KOPT-K1 (cell line): ENCODE measurements at regions not wholly inside any gene's neighbourhood (a gene's known extent, or its start where the extent isn't known, plus 50 kb on each side); places are given as distances from the start of the nearest gene placed in this dataset.
"Not testable (repeated sequence)": the region's sequence is repeated elsewhere in the genome, so short reads cannot be mapped to it uniquely, and the experiment has no call there.

Source experiments
- H3K27ac ChIP-seq: fragments of 200-600 bp; sonication (generic); 2 replicates; pipeline ENCODE4 v1.5.1; 2016; ENCODE audit warnings: antibody characterized with exemption, mild to moderate bottlenecking, low read depth, low read length; ENCODE audit not compliant: poor library complexity, severe bottlenecking
- H3K36me3 ChIP-seq: fragments of 200-600 bp; sonication (generic); 2 replicates; pipeline ENCODE4 v1.5.1; 2017; ENCODE audit warnings: antibody characterized with exemption, mild to moderate bottlenecking, low read length, moderate library complexity; ENCODE audit not compliant: insufficient read depth
- H3K9me3 ChIP-seq: fragments of 200-600 bp; sonication (generic); 2 replicates; pipeline ENCODE4 v1.5.1; 2017; ENCODE audit warnings: antibody characterized with exemption, low read length, mild to moderate bottlenecking; ENCODE audit not compliant: insufficient read depth, poor library complexity, severe bottlenecking

DNA sequence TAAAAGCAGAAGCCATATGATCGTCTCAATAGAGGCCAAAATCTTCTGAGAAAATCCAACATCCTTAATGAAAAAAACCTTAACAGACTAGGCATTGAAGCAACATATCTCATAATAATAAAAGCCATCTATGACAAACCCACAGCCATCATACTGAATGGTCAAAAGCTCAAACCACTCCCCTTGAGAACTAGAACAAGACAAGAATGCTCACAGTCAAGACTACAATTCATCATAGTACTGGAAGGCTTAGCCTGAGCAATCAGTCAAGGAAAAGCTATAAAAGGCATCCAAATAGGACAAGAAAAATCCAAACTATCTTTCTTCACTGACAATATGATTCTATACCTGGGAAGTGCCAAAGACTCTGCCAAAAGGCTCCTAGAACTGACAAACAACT, 2668.2 kb upstream of the PCDH20 start:
- Histone ChIP-seq H3K27ac (no peak overlapping the region), H3K9me3 (no peaks in the 10 kb centered on the region), H3K36me3 (no peaks in the 10 kb centered on the region)

DNA sequence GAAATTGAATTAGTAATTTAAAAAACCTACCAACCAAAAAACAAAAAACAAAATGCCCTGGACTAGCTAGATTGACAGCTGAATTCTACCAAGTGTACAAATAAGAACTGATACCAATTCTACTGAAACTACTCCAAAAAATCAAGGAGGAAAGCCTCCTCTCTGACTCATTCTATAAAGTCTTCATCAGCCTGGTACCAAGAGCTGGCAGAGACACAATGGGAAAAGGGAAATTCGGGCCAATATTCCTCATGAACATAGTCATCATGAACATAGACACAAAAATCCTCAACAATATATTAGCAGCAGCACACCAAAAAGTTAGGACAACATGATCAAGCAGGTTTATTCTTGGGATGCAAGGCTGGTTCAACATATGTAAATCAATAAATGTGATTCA, 2667.7 kb upstream of the PCDH20 start:
- Histone ChIP-seq H3K9me3 (no peaks in the 10 kb centered on the region), H3K27ac (no peak overlapping the region)

DNA sequence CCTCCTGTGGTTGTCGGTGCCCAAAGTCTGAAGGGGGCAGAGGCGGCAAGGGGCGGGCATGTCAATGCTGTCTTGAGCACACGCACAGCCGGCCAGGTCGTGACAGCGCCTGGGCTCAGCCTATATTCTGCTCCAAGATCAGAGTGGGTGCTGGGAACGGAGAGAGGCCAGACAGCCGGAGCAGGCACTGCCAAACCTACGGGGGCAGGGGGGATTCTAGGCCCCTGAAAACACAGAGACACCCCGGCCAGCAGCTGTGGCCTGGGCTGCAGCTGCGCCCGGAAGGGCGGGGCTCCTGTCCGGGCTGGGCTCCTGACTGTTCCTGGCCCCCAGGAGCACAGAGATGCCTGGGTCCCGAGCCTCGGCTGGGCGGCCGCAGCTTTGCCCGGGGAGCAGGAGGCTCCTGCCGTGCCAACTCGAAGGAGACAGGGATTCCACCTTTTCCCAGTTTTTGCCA, 2662.9 kb upstream of the PCDH20 start:
- Histone ChIP-seq H3K9me3 (no peaks in the 10 kb centered on the region), H3K36me3 (no peaks in the 10 kb centered on the region), H3K27ac (no peak overlapping the region)

More for the DNA sequence above, 2667.7 kb upstream of the PCDH20 start:
- H3K36me3 ChIP-seq = no peaks in the 10 kb centered on the region

DNA sequence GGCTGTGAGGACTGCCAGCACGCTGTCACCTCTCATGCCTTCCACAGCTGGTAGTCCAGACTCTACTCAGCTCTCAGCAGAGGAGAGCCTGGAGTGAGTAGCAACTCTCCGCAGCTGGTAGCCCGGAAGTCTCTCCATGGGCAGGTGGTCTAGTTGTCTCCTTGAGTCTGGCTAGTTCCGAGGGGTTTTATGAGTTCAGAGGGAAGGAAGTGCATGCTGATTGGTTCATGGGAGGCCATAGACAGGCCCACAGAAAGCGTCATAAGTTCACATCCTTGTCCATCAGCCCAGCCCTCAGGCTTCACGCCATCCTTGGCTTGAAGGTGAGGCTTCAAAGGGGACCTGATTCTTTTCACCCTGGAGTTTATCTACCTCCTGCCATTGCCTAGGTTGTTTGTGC, 2662.4 kb upstream of the PCDH20 start:
- no peaks in the 10 kb centered on the region for H3K36me3 ChIP-seq
- no peaks in the 10 kb centered on the region for H3K9me3 ChIP-seq
- H3K27ac ChIP-seq = no peak overlapping the region

- H3K27ac ChIP-seq, H3K9me3 ChIP-seq: not testable (repeated sequence)
These were observed 2661.6 kb upstream of the PCDH20 start for GRCh38 chr13:64077132-64077835.

DNA sequence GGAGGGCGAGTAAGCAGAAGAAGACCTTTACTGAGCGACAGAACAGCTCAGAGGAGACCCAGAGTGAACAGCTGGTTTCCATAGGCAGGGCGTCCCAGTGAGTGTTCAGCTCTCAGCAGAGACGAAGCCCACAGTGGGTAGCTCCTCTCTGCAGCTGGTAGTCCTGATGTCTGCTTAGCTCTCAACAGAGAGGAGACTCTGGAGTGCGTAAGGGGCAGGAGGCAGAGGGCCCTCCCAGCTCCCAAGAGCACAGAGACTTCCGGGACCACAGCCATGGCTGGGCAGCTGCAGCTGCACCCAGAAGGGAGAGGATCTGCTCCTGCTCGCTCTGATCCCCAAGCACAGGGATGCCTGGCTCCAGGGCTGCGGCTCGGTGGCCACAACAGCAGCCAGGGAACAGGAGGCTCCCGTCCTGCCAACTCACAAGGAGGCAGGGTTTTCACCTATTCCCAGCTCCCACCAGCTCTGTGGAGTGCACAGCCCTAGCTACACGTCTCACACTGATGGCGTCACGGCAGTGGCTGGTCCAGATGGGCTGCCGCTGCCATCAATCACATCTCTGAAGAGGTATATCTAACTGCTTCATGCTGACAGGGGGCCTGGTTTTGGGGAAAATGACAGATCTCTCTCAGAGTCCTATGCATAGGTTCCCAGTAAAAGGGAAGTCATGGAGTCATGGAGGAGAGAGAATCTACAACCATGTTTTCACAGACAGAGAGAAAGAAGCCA, 2660.1 kb upstream of the PCDH20 start:
- Histone ChIP-seq H3K9me3 (no peaks in the 10 kb centered on the region), H3K27ac (no peak overlapping the region), H3K36me3 (no peaks in the 10 kb centered on the region)

More at GRCh38 chr13:64077132-64077835, 2661.6 kb upstream of the PCDH20 start:
- not testable (repeated sequence) for H3K36me3 ChIP-seq

- H3K36me3 ChIP-seq = no peaks in the 10 kb centered on the region
- no peak overlapping the region for H3K27ac ChIP-seq
- no peaks in the 10 kb centered on the region for H3K9me3 ChIP-seq
These were observed 2659.4 kb upstream of the PCDH20 start for GRCh38 chr13:64074971-64075474.

DNA sequence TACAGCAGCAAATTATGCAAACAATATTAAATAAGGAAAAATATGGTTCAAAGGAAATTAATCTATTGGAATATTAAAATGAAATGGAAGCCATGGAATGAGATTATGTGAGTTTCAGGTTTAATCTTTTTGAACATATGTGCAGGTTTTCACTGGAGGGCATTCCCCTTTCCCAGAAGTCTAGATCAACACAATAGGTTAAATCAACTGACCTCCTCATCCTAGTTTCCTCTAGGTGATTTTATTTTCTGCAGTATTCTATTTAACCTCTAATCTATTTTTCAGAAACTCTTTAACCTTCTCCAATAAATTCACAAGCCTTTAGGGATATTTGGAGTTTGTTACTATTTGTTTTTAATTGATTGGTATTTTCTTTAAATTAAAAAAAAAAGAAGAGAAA, 2657.6 kb upstream of the PCDH20 start:
- no peaks in the 10 kb centered on the region for H3K9me3 ChIP-seq
- H3K36me3 ChIP-seq = no peaks in the 10 kb centered on the region
- H3K27ac ChIP-seq = no peak overlapping the region

- Histone ChIP-seq H3K9me3 (no peaks in the 10 kb centered on the region), H3K27ac (no peak overlapping the region), H3K36me3 (no peaks in the 10 kb centered on the region)
These were observed 2655.7 kb upstream of the PCDH20 start for GRCh38 chr13:64071352-64071751.

DNA sequence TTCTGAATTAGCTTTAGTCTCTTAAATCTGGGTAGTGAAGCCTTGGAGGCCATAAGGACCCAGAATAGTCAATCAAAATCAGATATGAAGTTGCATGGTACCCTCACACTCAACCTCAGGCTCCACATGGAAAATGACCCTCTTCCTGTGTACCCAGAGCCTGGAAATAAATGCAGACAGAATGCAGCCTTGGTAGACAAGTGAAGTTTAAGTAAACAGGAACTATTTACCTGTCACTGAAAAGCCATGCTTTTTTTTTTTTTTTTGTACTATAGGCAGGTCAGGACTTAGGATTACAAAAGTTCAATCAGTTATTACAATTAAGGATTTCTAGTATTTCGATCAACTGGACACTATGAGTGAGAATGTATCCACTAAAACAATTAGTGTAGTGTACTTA, 2654.2 kb upstream of the PCDH20 start:
- Histone ChIP-seq H3K27ac (no peak overlapping the region), H3K36me3 (no peaks in the 10 kb centered on the region), H3K9me3 (no peaks in the 10 kb centered on the region)

DNA sequence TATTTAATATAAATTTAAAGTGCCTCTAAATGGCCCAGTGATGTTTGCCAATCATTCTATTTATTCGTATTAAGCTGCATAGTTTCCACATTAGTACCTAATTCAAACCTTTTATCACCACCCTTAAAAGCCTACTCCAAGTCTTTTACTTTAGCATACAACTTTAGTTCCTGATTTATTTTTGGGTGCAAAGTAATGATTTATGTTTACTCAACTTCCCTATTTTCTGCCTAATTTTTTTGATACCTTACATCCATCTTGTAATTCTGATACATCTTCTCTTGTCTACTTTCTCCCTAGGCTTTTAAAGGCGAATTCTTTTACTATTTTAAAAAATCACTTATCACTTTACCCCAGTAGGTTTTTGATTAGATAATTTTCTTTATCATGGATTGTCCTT, 2651.1 kb upstream of the PCDH20 start:
- Histone ChIP-seq H3K36me3 (no peaks in the 10 kb centered on the region), H3K9me3 (no peaks in the 10 kb centered on the region), H3K27ac (no peak overlapping the region)

DNA sequence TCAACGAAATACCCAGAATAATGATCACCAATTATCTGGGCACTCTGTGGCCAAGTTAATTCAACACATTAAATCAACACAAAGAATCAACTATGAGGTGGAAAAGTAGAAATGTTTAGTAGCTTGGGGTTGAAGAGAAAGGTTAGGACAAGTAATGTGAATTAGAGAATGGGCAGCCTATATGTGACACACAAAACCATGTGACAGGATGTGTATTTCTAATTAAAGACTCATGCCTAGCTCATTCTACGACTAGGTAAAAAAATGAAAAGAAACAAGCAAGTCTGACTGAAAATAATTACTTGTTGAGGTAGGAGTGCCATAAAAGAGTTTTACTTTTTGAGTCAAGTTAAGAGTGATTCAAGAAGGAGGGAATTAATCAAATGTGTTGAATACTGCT, 2646.0 kb upstream of the PCDH20 start:
- Histone ChIP-seq H3K9me3 (no peaks in the 10 kb centered on the region), H3K36me3 (no peaks in the 10 kb centered on the region), H3K27ac (no peak overlapping the region)

GRCh38 chr13:64057372-64058020, 2641.8 kb upstream of the PCDH20 start:
- no peak overlapping the region for H3K27ac ChIP-seq

DNA sequence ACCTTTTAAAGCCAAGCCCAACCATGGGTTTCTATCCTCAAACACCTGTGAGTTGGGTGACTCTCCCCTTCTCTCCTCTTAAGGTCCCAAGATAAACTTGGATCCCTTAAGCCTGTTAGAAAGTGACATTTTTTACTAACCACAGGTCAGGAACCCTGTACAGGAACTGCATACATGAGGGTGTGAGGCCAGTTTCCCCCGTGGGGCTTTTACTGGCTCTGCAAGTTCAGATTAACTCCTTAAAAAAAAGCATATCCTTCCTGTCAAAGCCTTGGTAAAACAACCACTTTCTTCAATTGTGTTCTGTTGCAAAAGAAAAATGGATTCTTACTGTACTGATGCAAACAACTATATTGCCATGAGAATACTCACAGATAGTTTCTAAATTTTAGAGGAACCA, 2638.7 kb upstream of the PCDH20 start:
- H3K27ac ChIP-seq = no peak overlapping the region
- H3K9me3 ChIP-seq = no peaks in the 10 kb centered on the region
- no peaks in the 10 kb centered on the region for H3K36me3 ChIP-seq

More at GRCh38 chr13:64057372-64058020, 2641.8 kb upstream of the PCDH20 start:
- Histone ChIP-seq H3K9me3 (no peaks in the 10 kb centered on the region), H3K36me3 (no peaks in the 10 kb centered on the region)

DNA sequence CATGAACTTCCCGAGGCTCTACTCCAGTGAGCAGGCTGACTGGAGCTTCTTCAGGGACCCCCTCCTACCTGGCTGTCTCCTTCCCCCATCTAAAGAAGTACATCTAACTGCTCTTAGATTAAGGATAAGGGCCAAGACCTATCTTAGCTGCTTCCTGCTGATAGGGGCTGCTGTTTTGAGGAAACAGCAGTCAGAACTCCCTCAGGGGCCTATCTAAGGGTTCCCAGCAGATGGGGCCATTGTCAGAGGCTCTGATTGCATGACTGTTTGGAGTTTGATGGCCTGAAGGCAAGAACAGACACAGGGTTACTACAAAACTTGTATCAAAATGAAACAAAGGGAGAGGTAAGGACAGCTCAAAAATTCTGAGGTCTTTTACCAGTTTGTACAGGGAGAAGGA, 2636.9 kb upstream of the PCDH20 start:
- Histone ChIP-seq H3K36me3 (no peaks in the 10 kb centered on the region), H3K9me3 (no peaks in the 10 kb centered on the region), H3K27ac (no peak overlapping the region)
